HG02763 (cell line): ENCODE measurements at regions not wholly inside any gene's neighbourhood (a gene's known extent, or its start where the extent isn't known, plus 50 kb on each side); places are given as distances from the start of the nearest gene placed in this dataset.
"Not testable (repeated sequence)": the region's sequence is repeated elsewhere in the genome, so short reads cannot be mapped to it uniquely, and the experiment has no call there.

Experiments
- ATAC-seq: cut with Tn5 transposase; IDR thresholded peaks from one replicate; pipeline ENCODE4 v1.9.1; 2021; ENCODE audit warnings: mild to moderate bottlenecking, moderate library complexity; ENCODE audit not compliant: unreplicated experiment

DNA sequence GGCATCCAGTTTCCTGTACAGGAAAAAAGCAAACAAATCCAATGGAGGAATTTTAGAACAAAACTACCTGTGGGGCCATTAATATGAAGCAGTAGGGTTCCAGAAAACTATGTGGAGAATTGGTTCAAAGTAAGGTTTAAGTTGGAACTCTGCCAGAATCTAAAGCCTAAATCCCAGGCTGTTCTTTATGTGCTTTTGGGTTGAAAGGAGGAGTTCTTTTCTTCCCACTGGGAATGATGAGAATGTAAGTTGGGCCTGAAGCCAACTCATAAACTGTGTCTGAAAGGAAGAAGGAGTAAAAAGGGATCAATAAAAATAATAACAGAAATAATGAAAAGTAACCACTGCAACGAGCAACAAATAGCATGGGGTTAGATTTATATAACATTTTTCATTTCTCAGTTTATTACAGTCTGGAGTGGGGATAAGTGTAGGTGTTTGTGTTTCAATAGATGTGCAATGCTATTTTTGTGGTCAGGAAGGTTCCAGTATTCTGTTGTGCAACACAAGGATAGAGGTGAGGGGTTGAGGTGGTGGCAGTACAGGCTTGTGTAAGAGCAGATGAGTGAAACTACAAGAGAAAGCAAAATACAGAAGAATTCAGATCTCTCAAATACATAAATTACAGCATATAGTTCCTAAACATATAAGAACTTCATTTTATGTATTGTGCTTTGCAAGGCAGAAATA is 373.6 kb downstream of the EMP1 start:
- no peak for ATAC-seq

DNA sequence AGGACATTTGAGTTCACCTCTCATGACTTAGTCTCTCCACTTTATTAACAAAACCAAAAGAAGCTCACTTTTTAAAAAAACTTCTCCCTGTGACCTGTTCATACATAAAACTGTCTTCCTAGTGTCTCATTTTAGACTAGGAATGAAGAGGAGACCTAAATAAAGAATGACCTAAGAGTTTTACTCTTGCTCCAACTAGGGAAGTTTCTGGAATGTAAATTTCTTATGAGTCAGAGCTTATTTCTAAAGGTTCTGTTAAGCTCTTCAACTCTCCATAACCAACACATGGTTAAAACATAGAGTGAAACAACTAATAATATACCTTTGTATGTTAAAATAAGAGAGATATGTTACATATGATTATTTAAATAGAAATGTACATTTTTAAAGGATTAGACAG is 369.8 kb downstream of the EMP1 start:
- ATAC-seq: no peak

DNA sequence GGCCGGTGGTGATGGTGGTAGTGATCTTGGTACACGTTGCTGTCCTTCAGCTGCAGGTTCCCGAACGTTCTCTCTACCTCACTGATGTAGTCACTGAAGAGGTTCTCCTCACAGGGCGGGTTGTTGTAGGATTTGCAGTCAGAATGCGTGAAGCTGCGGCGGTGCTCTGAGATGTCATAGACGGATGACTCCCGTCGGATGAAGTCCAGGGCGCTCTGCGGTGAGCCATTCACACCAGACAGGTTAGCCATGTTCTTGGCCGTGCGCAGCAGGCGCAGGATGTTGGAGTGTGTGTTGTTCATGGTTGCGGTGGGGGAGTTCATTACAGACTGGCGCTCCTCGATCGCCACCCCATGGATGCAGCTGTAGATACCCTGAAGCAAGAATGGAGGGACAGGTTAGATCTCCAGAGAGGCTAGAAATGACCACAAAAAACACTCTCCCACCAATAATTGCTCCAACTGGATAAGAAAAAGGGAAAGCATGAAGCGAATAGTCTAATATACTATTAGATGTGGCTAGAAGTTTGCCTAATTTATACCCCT is 367.8 kb downstream of the EMP1 start:
- ATAC-seq: no peak

DNA sequence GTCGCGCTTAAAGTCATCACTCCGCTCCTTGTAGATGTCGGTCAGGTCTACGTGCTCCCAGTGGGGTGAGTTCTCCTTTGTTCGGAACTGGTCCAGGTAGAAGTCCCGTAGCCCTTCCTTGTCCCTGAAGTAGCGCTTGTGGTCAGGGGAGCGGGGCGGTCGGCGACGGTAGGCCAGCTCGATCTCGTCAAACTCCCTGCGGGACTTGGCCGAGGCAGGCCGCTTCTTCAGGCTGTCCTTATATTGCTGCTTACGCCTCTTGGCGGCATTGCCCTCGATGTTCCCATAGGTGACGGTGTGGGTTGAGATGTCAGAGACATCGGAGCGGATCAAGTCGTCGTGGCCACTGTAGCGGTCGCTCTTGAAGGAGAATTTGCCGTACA is 367.2 kb downstream of the EMP1 start:
- no peak for ATAC-seq

DNA sequence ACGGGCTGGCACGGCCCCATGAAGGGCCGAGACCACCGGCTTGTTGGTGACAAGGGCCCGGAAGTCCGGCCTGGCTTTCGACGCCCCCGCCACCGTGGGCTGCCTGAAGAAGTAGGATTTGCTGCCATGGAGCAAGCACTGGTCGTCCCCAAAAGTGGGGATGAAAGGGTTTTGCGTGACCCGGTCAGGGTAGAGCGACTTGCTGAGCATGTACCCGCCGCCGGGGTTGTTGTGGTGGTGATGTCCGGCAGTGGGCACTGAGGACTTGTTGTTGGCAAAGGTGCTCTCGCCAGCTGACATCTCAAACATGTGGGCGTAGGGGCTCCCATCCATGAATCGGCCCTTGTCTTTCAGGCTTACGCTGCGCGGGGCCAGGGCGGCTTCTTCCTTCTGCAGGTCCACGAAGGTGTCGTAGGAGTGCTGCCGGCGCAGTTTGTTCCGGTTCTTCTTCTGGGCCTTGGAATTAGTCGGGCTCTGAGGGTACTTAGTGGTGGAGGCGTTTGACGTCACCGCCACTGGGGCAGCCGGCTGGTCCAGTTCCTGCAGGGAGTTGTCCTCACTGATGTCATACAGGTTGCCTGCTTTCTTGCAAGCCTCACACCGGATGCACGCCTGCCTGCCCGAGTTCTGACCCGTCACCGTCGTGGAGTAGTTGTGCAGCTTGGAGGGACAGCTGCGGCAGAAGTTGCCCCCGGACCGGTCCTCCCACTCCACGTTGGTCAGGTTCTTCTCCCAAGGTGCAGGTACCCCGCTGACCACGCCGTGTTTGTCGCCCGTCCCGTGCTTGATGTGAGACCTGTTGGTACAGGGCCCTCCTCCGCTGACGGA is 366.6 kb downstream of the EMP1 start:
- ATAC-seq: no peak

DNA sequence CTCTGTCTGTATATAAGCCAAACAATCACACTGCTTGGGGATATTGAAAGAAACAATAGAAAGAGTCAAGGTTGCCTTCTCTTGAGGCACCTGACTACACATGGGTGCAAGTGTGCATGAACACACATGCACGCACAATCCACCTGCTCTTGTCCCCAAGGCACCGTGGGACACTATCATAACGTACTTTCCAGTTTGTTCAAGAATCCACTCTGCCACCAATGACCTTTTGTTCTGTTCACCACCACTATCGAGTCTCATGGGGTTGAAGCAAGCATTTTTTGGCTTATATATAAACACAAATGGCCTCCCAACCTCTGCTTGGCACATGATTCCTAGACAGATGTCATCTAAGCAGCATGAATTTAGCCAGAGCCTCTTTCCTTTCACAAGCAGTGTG is 365.4 kb downstream of the EMP1 start:
- ATAC-seq: no peak

DNA sequence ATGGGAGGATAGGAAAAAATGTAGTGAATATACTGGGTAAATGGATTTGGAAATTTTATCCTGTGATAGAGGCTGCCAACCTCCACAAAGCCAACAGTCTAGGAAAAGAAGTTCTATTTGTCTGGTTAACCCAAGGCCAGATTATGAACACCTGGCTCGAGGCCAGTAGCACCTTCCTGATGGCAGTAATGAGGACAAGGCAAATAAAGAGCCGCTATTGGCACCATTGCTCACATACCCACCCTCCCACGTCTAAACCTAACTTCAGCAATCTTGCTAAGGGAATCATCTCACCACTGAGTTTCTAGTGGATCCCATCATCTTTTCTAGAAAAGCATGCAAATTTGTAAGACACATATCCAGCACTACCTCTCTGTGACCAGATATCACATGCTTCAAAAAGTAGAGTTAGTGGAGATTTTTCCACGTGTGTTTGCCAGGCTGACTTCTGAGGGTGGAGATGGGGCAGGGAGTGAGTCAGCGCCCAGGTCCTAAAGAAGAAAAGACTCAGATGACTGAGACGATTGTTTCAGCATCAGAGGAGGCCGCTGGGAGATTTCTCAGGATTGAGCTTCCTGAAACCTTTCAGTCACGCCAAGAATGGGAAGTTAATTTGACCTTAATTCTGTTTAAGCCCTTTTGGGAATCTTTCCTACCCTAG is 362.9 kb downstream of the EMP1 start:
- no peak for ATAC-seq

DNA sequence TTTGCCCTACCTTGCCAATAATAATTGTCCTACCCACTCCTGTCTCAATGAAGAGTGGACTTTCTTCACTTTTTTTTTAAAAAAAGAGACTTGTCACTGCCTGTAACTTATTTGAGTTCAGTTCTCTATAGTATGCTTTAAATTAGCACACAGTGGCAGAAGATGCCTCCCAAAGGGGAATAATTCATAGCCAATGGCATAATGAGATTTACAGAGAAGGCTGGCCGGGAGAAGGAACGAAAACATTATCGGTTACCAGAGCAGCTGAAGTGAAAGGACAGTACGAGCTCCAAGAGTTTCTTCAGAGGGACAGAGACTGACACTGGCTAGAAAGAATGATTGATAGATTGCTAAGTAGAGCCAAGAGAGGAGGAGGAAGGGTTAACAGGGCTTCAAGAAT is 356.3 kb downstream of the EMP1 start:
- ATAC-seq: no peak

DNA sequence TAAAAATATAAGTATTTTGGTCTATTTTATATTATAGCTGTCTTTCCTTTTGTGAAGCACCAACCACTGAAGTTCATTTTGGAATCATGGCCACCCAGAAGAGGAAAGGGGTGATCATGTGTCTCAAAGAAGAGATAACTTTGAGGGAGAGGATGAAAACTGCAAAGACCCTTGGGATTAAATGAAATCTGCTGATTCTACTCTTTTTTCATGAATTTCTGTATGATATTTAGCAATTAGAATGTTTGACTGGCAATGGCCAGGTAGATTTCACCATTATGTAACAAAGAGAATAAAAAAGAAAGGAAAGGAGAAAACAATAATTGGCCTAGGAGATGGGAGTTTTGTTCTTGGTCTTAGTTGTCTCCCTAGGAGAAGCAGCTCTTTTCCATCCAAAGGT is 350.8 kb downstream of the EMP1 start:
- ATAC-seq: no peak

DNA sequence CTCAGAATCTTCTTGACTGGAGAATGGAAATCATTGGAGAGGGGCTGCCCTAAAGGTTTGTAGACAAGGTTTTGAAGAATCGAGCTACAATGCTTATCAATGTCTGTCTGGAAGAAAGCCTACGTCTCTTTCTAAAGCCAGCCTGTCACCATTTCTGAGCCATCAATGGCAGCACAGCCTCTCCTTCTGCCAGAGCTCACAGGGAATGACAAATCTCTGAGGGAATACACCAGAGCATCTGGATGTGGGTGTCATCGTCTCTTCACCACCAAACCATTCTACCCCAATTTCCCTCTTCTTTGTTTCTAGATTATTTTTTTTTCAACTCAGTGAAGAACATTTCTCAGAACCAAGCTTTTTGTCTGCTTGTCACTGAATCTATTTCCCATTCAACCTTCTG is 349.7 kb downstream of the EMP1 start:
- ATAC-seq: no peak

DNA sequence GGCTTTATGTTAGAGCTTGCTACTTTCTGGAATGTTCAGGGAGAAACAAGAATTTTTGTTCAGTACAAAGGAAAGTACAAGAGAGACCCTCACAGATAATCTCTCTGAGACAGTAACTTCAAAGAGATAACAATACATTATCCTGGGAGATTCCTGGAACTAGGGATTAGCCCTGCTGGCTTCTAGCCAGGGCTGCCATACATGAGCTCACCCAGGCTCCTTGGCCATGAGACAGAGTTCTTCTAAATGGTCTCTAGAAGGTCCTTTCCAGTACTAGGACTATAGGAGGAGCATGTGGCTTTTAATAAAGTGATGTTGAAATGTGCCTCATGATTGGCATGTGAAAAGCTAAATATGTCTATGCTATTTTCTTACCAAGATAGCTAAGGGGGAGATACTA is 342.5 kb downstream of the EMP1 start:
- no peak for ATAC-seq

DNA sequence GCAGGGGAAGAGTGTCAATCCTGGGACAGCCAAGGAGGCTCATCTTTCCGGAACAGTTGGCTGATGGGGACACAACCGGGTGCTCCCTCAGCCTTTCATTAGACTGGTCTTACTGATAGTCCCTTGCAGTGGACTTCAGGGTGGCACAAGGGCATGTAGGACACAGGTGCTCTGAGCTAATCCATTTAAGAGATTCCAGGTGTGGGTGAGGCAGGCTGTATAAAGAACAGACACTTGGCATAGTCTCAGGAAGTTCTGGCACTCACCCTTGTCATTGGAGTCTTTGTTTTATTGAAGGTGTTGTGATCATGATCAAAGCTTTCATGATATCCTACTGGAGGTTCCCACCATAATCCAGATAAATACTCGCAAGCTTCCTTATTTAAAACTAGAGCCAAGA is 341.6 kb downstream of the EMP1 start:
- no peak for ATAC-seq

DNA sequence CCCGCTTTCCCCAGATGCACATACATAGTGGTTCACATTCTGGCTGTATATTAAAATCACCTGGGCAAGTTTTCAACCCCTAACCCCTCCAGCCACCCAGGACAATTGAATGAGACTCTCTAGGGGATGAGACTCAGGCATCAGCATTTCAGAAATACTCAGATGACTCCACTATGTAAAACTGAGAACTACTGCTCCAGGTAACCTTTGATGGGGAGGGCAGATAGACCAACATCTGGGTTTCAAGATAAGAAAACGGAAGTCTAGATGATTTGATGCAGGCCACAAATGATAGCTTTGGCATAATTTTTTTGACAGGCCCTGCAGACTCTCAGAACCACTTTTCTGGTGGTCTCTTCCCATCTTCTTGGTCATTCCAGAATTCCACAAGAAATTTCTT is 341.1 kb downstream of the EMP1 start:
- no peak for ATAC-seq

DNA sequence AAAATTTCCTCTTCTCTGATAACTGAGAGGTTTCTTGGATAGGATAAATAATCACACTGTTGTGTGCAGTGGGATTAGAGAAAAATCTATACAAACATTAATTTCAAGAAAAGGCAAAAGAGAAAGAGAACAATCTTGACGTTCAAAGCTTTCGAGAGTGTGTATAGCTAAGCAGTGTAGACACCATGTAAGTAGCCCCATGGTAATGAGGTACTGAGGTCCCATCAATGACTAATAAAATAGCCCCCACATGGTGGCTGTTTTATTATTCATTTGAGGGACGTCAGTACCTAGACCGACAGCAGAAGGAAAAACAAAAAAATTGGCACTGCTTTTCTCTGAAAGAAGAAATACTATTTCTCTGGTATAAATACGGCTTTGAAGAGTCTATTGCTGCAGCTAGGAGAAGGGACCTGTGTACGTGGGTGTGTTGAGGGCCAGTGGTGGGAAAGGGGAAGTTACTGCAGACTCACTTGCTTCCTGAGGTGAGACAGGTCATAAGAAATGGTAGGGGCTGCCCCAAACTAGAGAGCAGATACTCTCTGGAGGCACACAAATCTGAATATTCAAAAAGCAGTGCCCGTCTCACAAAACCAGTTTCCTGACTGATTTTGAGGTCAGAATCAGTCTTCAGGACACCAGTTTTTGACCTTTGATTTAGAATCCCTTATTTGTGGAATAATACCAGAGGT is 339.8 kb downstream of the EMP1 start:
- ATAC-seq: peak; percentile 98

DNA sequence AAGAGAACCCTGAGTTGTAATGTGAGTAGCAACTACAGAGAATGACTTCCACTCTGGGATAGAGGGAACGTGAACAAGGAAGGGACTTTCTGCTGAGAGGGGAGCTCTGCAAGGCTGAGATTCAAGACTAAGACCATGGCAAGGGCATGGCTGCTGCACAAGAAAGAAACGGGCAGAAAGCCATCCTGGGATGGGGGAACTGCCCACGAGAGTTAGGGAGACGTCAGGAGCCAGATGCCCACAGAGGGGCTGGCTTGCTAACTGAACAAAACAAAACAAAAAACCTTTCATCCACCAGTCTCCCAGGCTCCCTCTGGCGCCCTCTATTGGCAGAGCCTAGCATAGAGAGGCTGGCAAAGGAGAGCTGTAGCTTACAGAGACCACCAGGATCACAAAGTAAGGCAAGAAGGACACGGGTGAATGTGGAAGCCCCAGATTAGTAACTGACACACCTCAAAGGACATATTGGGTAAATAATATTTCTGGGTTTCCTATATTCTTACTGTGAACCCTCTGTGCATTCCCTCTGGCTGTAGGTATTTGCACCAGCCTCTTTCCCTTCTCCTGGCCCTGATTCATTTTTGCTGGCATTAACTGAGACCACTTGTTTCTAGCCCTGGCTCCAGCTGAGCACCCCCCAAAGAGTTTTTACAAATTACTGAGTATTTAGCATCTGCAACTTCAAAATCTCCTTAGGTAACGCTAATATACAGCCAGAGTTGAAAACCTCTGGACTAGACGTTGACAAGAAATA is 338.3 kb downstream of the EMP1 start:
- no peak for ATAC-seq

DNA sequence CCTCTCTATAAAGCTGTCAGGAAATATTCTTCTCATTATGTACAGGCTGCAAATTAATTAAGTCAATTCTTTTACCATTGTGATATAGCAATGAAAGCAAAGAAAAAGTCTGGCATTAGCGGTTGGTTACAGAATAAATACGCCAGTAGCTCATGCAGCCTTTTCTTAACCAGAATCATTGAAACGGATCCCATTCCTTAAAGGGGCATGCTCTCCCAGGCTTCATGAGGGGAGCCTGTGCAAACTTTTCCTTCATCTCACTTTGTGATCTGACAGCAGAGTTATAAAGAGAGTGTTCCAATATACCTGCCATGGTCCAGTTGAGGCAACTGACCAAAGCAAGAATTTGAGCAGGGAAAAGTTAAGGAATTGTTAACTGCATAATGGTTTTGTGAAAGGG is 337.7 kb downstream of the EMP1 start:
- no peak for ATAC-seq

DNA sequence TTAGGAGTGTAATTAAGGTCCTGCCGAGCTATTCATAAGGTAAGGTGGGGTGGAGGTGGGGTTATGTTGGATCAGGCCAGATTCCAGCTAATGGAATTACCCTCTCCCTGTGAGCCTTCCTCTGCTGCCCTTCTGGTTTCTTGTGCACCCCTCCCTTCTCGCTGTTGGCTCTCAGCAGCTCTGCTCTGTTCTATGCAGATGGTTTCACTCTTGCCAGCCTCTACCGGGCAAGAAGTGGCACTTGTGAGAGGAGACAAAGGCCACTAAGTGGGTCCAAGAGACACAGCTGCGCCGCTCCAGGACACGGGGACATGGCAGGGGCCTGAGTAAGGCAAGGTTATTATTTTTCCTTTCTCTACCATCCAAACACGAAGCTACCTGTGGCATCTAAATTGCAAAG is 334.4 kb downstream of the EMP1 start:
- ATAC-seq: no peak

DNA sequence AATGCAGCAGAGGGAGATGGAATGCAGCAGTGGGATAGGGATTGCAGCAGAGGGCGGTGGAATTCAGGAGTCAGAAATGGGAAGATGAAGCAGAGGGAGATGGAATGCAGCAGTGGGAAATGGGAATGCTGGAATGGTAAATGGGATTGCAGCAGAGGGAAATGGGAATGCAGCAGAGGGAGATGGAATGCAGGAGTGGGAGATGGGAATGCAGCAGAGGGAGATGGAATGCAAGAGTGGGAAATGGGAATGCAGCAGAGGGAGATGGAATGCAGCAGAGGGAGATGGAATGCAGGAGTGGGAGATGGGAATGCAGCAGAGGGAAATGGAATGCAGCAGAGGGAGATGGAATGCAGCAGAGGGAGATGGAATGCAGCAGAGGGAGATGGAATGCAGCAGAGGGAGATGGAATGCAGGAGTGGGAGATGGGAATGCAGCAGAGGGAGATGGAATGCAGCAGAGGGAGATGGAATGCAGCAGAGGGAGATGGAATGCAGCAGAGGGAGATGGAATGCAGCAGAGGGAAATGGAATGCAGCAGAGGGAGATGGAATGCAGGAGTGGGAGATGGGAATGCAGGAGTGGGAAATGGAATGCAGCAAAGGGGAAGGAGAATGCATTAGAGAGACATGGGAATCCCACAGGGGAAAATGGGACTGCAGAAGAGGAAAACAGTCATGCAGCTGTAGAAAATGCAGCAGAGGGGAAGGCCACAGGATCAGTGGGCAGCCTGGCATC is 329.8 kb downstream of the EMP1 start:
- ATAC-seq: not testable (repeated sequence)

DNA sequence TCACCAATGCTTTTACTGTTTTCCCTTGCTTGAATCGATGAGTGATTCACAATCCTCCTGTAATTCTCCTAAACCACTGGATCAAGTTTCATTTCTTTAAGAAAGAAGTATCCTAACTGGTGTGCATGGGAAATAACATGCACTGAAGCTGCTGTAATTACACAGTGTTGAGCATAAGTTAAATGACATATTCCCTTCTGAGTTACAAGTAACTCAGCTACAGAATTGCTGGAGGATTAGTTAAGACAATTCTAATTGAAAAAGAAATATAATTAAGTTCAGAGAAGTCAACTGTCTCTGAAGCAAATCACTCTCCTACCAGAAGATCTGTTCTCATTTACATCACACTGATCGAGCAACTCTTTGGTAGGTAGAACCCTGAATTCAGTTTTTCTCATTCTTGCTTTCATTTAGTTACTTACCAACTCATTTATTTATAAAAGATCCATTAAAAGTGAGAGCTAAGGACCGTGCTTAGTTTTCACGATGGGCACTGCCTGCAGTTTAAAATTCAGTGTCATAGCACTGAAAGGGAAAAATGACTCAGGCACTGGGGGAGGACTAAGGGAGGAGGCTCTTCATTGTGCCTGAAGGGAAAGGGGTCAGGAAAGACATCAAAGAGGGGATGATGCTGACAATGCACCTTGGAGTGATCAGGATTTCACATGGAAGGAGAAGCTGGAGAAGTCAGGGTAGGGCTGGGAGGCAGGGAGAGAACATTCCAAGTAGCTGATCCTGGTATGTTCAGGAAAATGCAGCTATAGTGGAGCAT is 327.2 kb downstream of the EMP1 start:
- ATAC-seq: no peak
